ENCODE measurements at regions not wholly inside any gene's neighbourhood (a gene's known extent, or its start where the extent isn't known, plus 50 kb on each side); places are given as distances from the start of the nearest gene placed in this dataset.

DNA sequence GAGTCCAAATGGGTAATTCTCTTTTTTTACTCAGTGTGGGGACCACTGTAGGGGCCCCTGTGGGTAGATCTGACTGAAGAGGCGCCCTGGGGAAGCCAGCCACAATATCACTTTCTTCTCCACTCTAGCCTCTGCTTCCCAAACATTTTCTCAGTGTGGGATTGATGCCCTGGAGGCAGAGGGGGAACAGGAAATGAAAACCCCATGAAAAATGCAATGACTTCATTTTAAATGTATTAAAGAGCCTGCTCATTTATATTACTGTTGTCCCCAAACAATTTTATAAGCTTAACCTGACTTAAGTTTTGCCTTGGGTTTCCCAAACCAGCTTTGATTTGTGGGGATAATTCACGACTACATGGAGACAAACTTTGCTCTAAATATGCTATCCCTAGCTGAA is 181.9 kb downstream of the C1orf94 start:
- TF ChIP-seq SIN3A (IDR thresholded peaks at IDR 0.05; ENCODE audit: borderline replicate concordance, insufficient read depth, low read length) (no peak), FOXP2 (optimal IDR thresholded peaks at IDR 0.05; ENCODE audit: borderline replicate concordance, extremely low read depth, extremely low read length, insufficient read depth) (no peak), TAF1 (IDR thresholded peaks at IDR 0.05; ENCODE audit: borderline replicate concordance, insufficient read depth, low read length) (no peak), POLR2AphosphoS5 (IDR thresholded peaks at IDR 0.05; ENCODE audit: low read depth, low read length) (no peak)
- TF ChIP-seq, protein P1, sequence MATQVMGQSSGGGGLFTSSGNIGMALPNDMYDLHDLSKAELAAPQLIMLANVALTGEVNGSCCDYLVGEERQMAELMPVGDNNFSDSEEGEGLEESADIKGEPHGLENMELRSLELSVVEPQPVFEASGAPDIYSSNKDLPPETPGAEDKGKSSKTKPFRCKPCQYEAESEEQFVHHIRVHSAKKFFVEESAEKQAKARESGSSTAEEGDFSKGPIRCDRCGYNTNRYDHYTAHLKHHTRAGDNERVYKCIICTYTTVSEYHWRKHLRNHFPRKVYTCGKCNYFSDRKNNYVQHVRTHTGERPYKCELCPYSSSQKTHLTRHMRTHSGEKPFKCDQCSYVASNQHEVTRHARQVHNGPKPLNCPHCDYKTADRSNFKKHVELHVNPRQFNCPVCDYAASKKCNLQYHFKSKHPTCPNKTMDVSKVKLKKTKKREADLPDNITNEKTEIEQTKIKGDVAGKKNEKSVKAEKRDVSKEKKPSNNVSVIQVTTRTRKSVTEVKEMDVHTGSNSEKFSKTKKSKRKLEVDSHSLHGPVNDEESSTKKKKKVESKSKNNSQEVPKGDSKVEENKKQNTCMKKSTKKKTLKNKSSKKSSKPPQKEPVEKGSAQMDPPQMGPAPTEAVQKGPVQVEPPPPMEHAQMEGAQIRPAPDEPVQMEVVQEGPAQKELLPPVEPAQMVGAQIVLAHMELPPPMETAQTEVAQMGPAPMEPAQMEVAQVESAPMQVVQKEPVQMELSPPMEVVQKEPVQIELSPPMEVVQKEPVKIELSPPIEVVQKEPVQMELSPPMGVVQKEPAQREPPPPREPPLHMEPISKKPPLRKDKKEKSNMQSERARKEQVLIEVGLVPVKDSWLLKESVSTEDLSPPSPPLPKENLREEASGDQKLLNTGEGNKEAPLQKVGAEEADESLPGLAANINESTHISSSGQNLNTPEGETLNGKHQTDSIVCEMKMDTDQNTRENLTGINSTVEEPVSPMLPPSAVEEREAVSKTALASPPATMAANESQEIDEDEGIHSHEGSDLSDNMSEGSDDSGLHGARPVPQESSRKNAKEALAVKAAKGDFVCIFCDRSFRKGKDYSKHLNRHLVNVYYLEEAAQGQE (IDR thresholded peaks at IDR 0.05; ENCODE audit: insufficient read depth in 1 of 2, low read depth in 2 of 2, low read length in 2 of 2), result no peak

DNA sequence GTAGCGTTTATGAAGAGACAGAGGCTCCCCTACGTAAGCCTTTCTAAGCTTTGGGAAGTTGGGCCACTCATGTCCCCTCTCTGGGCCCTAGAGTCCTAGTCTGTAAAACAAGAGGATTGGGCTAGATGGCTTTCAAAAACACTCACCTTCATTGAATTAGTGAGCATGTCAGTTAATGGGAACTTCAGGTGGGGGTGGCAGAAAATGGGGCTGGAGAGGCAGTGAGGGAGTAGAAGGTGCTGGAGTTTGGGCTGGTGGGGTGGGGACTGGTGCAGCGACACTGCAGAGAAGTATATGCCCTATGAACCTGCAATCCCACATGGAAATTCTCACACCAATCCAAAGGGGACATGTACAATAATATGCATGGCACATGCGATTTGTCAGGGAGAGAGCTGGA is 182.7 kb downstream of the C1orf94 start:
- TF ChIP-seq, protein P1 (IDR thresholded peaks at IDR 0.05; ENCODE audit: insufficient read depth in 1 of 2, low read depth in 2 of 2, low read length in 2 of 2), result no peak
- no peak for TF ChIP-seq POLR2AphosphoS5 (IDR thresholded peaks at IDR 0.05; ENCODE audit: low read depth, low read length)
- no peak for TF ChIP-seq TAF1 (IDR thresholded peaks at IDR 0.05; ENCODE audit: borderline replicate concordance, insufficient read depth, low read length)
- TF ChIP-seq FOXP2 (optimal IDR thresholded peaks at IDR 0.05; ENCODE audit: borderline replicate concordance, extremely low read depth, extremely low read length, insufficient read depth), result no peak
- TF ChIP-seq SIN3A (IDR thresholded peaks at IDR 0.05; ENCODE audit: borderline replicate concordance, insufficient read depth, low read length), result no peak

- no peak for TF ChIP-seq TAF1 (IDR thresholded peaks at IDR 0.05; ENCODE audit: borderline replicate concordance, insufficient read depth, low read length)
- TF ChIP-seq POLR2AphosphoS5 (IDR thresholded peaks at IDR 0.05; ENCODE audit: low read depth, low read length), result no peak
- TF ChIP-seq SIN3A (IDR thresholded peaks at IDR 0.05; ENCODE audit: borderline replicate concordance, insufficient read depth, low read length), result no peak
- TF ChIP-seq FOXP2 (optimal IDR thresholded peaks at IDR 0.05; ENCODE audit: borderline replicate concordance, extremely low read depth, extremely low read length, insufficient read depth), result no peak
- TF ChIP-seq, protein P1 (IDR thresholded peaks at IDR 0.05; ENCODE audit: insufficient read depth in 1 of 2, low read depth in 2 of 2, low read length in 2 of 2), result no peak
These were observed 183.9 kb downstream of the C1orf94 start for GRCh38 chr1:34360574-34360973.

DNA sequence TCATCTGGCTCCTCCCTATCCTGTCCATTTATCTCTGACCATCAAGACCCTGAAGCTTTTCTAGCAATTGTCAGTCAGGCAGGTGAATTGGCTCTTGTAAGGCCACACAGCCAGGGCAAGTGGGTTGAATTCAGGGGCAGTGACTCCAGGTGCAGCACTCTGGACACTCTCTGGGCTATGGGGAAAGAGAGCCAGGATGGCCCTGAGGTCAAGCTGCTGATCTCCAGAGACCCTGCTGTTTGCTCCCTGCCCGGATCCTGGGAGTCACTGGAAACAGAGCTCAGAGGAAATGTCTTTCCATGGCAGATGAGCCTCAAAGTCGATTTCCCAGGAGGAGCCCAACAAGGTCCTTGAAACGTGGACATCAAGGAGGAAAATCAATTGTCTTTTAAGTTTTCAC is 184.4 kb downstream of the C1orf94 start:
- TF ChIP-seq FOXP2 (optimal IDR thresholded peaks at IDR 0.05; ENCODE audit: borderline replicate concordance, extremely low read depth, extremely low read length, insufficient read depth) (no peak), POLR2AphosphoS5 (IDR thresholded peaks at IDR 0.05; ENCODE audit: low read depth, low read length) (no peak)

DNA sequence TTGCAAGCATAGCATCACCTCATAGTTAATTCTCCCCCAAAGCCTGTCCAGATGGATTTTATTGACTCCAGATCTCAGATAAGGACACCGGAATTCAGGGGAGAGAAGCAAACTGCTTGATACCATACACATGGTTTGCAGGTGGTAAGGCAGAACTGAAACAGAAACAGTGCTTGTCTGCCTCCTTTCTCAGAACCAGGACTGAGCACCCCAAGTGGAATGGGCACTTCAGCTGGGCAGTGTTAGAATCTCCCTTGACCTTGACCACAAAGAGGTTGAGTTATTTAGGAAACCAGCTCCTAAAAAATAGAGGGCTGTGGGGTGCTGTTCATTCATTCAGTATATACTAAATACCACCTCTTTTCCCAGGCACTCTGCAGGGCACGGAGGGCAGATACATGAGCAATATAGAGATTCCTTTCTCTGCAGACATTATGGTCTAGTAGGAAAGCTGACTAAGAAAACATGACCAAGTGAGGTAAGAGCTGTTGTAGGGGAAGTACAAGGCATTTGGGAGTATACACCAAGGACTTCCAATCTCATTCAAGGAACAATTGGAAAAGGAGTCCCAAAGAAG is 185.2 kb downstream of the C1orf94 start:
- no peak for TF ChIP-seq POLR2AphosphoS5 (IDR thresholded peaks at IDR 0.05; ENCODE audit: low read depth, low read length)
- no peak for TF ChIP-seq FOXP2 (optimal IDR thresholded peaks at IDR 0.05; ENCODE audit: borderline replicate concordance, extremely low read depth, extremely low read length, insufficient read depth)
- TF ChIP-seq TAF1 (IDR thresholded peaks at IDR 0.05; ENCODE audit: borderline replicate concordance, insufficient read depth, low read length), result no peak
- no peak for TF ChIP-seq SIN3A (IDR thresholded peaks at IDR 0.05; ENCODE audit: borderline replicate concordance, insufficient read depth, low read length)
- TF ChIP-seq, protein P1 (IDR thresholded peaks at IDR 0.05; ENCODE audit: insufficient read depth in 1 of 2, low read depth in 2 of 2, low read length in 2 of 2), result no peak

All from PFSK-1 (cell line).